ENCODE measurements at regions not wholly inside any gene's neighbourhood (a gene's known extent, or its start where the extent isn't known, plus 50 kb on each side); places are given as distances from the start of the nearest gene placed in this dataset.

GRCh38 chr5:29930316-29930715 lies 1263.2 kb upstream of the CDH6 start:
- no peak for TF ChIP-seq PBX3 (IDR thresholded peaks at IDR 0.05)
- Histone ChIP-seq H4K20me1 (ENCODE audit: insufficient read depth) (no peaks in the 10 kb centered on the region), H3F3A (replicated peaks; ENCODE audit: insufficient read depth) (no peaks in the 10 kb centered on the region), H3K79me2 (ENCODE audit: insufficient read depth) (no peaks in the 10 kb centered on the region), H3K36me3 (replicated peaks in 1 of 2; ENCODE audit: control insufficient read depth in 1 of 2, insufficient read depth in 2 of 2, low read length in 1 of 2) (no peaks in the 10 kb centered on the region), H3K4me3 (ENCODE audit: low read depth in 2 of 2, low read length in 1 of 2) (no peak overlapping the region), H3K4me2 (no peak overlapping the region), H3K4me1 (ENCODE audit: control insufficient read depth in 1 of 2, insufficient read depth in 2 of 2, low read depth in 1 of 2, low read length in 1 of 2) (no peaks in the 10 kb centered on the region), H3K27me3 (ENCODE audit: insufficient read depth) (no peaks in the 10 kb centered on the region), H3K9ac (no peak overlapping the region), H2AFZ (ENCODE audit: low read depth) (no peak overlapping the region), H3K9me2 (no peaks in the 10 kb centered on the region), H3K9me3 (no peaks in the 10 kb centered on the region), H3K27ac (ENCODE audit: low read depth in 2 of 2, low read length in 1 of 2) (no peak overlapping the region)
- ChIA-PET POLR2A (no interaction called here), CTCF (no interaction called here)
- 3% methylated on average over 3 of the region's 3 CpGs for whole genome bisulfite sequencing (ENCODE audit: low lambda C conversion rate)
- DNase-seq: no peak

GRCh38 chr5:29924107-29924506 lies 1269.4 kb upstream of the CDH6 start:
- H3K79me2 ChIP-seq (ENCODE audit: insufficient read depth): no peaks in the 10 kb centered on the region
- H3K9me2 ChIP-seq: no peaks in the 10 kb centered on the region
- H3K9ac ChIP-seq: no peak overlapping the region
- no peaks in the 10 kb centered on the region for H3K27me3 ChIP-seq (ENCODE audit: insufficient read depth)
- no peaks in the 10 kb centered on the region for H3K9me3 ChIP-seq
- no peak for DNase-seq
- H3K4me3 ChIP-seq (ENCODE audit: low read depth in 2 of 2, low read length in 1 of 2): no peak overlapping the region
- CTCF ChIA-PET: no interaction called here
- no peak overlapping the region for H3K4me2 ChIP-seq
- WGBS (ENCODE audit: low lambda C conversion rate): 7% methylated on average over 2 of the region's 2 CpGs
- H3K27ac ChIP-seq (ENCODE audit: low read depth in 2 of 2, low read length in 1 of 2): no peak overlapping the region
- H3K4me1 ChIP-seq (ENCODE audit: control insufficient read depth in 1 of 2, insufficient read depth in 2 of 2, low read depth in 1 of 2, low read length in 1 of 2): no peaks in the 10 kb centered on the region
- H3K36me3 ChIP-seq (replicated peaks in 1 of 2; ENCODE audit: control insufficient read depth in 1 of 2, insufficient read depth in 2 of 2, low read length in 1 of 2): no peaks in the 10 kb centered on the region
- H4K20me1 ChIP-seq (ENCODE audit: insufficient read depth): no peaks in the 10 kb centered on the region
- no peaks in the 10 kb centered on the region for H3F3A ChIP-seq (replicated peaks; ENCODE audit: insufficient read depth)
- H2AFZ ChIP-seq (ENCODE audit: low read depth): no peak overlapping the region
- POLR2A ChIA-PET: no interaction called here
- TF ChIP-seq MXI1 (IDR thresholded peaks at IDR 0.05; ENCODE audit: low read depth, low read length) (no peak), NFIC (IDR thresholded peaks at IDR 0.05; ENCODE audit: borderline replicate concordance) (no peak), REST (IDR thresholded peaks at IDR 0.05; ENCODE audit: low read depth, low read length) (no peak), TAF1 (IDR thresholded peaks at IDR 0.05; ENCODE audit: borderline replicate concordance, low read depth, low read length) (no peak), JUND (IDR thresholded peaks at IDR 0.05) (no peak), EZH2phosphoT487 (IDR thresholded peaks at IDR 0.05; ENCODE audit: borderline replicate concordance, low read depth) (no peak), ELF1 (IDR thresholded peaks at IDR 0.05) (no peak), IRF3 (IDR thresholded peaks at IDR 0.05; ENCODE audit: low read depth, low read length) (no peak), POLR2AphosphoS5 (IDR thresholded peaks at IDR 0.05; ENCODE audit: low read depth, low read length) (no peak), USF1 (IDR thresholded peaks at IDR 0.05; ENCODE audit: borderline replicate concordance, low read depth) (no peak), MEF2A (IDR thresholded peaks at IDR 0.05; ENCODE audit: borderline replicate concordance, low read depth) (no peak), FOXJ3 (CRISPR knock-in tag; IDR thresholded peaks at IDR 0.05) (no peak), RAD21 (IDR thresholded peaks at IDR 0.05; ENCODE audit: low read length) (no peak), FOSL2 (IDR thresholded peaks at IDR 0.05; ENCODE audit: borderline replicate concordance, low read depth) (no peak), GABPA (IDR thresholded peaks at IDR 0.05; ENCODE audit: low read depth) (no peak), USF2 (IDR thresholded peaks at IDR 0.05; ENCODE audit: borderline replicate concordance, low read depth, low read length) (no peak), FOXM1 (IDR thresholded peaks at IDR 0.05; ENCODE audit: low read depth) (no peak), TEAD4 (IDR thresholded peaks at IDR 0.05; ENCODE audit: borderline replicate concordance, insufficient read depth) (no peak), RCOR1 (IDR thresholded peaks at IDR 0.05; ENCODE audit: low read length) (no peak)

Data from SK-N-SH (cell line).